ENCODE measurements at regions not wholly inside any gene's neighbourhood (a gene's known extent, or its start where the extent isn't known, plus 50 kb on each side); places are given as distances from the start of the nearest gene placed in this dataset.
"Not testable (repeated sequence)": the region's sequence is repeated elsewhere in the genome, so short reads cannot be mapped to it uniquely, and the experiment has no call there.

DNA sequence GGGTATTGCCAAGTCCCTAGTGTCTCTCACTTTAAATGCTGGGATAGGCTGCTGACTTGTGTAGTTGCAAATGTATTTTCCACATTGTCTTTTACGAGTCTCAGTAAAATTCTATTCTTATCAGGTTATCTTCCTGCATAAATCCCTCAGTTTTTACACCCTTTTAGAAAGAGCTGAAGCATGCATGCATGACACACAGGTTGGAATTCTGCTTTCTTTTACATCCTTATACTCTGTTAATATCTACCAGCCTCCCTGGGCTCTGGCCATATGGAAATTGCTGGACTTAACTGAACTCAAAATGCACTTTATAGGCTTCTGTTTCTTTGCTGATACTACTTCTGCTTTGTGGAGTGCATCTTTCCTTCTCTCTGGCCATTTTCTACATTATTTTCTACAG, 477.4 kb downstream of the FRK start (continued):
- TF ChIP-seq, protein P1, sequence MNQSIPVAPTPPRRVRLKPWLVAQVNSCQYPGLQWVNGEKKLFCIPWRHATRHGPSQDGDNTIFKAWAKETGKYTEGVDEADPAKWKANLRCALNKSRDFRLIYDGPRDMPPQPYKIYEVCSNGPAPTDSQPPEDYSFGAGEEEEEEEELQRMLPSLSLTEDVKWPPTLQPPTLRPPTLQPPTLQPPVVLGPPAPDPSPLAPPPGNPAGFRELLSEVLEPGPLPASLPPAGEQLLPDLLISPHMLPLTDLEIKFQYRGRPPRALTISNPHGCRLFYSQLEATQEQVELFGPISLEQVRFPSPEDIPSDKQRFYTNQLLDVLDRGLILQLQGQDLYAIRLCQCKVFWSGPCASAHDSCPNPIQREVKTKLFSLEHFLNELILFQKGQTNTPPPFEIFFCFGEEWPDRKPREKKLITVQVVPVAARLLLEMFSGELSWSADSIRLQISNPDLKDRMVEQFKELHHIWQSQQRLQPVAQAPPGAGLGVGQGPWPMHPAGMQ (IDR thresholded peaks at IDR 0.05; ENCODE audit: borderline replicate concordance): no peak

DNA sequence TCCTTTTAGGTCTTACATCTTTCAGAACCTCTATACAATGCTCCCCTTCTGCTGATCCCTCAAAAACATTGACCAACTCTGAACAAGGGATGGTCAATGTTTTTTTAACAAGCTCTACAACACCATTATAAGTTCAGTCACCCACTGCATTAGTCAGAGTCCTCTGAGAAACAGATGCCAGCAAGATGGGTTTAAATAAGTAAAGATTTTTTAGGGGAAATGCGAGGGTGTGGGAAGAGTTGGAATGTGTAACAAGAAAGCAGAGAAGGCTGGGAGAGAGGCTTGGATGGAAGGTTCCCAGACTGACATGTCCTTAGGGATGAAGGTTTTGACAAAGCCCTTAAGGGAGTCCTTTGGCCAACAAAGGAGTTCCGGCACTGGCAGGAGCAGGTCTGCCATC, 478.3 kb downstream of the FRK start:
- H3K36me3 ChIP-seq (ENCODE audit: control insufficient read depth in 2 of 2, insufficient read depth in 2 of 2, low read length in 1 of 2): no peaks in the 10 kb centered on the region
- no peak for ATAC-seq
- ChIA-PET CTCF (no interaction called here), POLR2A (no interaction called here), RAD21 (ENCODE audit: unreplicated experiment) (no interaction called here), SMC1A (ENCODE audit: uncharacterized antibody, unreplicated experiment) (interaction anchor here (0.8 kb wide), 1 partner anchor 21 kb away, joined by 3 read pairs; no protein-coding TSS in a partner anchor)
- no peak overlapping the region for H3K4me2 ChIP-seq (ENCODE audit: control insufficient read depth, insufficient read depth)
- no peak overlapping the region for H3K4me3 ChIP-seq
- TF ChIP-seq YBX1 (IDR thresholded peaks at IDR 0.05): no peak
- no peak for TF ChIP-seq RCOR1 (conservative IDR thresholded peaks at IDR 0.05; ENCODE audit: low read depth, low read length)
- no peak for TF ChIP-seq ZBED1 (IDR thresholded peaks at IDR 0.05; ENCODE audit: borderline replicate concordance)
- TF ChIP-seq, protein P2, sequence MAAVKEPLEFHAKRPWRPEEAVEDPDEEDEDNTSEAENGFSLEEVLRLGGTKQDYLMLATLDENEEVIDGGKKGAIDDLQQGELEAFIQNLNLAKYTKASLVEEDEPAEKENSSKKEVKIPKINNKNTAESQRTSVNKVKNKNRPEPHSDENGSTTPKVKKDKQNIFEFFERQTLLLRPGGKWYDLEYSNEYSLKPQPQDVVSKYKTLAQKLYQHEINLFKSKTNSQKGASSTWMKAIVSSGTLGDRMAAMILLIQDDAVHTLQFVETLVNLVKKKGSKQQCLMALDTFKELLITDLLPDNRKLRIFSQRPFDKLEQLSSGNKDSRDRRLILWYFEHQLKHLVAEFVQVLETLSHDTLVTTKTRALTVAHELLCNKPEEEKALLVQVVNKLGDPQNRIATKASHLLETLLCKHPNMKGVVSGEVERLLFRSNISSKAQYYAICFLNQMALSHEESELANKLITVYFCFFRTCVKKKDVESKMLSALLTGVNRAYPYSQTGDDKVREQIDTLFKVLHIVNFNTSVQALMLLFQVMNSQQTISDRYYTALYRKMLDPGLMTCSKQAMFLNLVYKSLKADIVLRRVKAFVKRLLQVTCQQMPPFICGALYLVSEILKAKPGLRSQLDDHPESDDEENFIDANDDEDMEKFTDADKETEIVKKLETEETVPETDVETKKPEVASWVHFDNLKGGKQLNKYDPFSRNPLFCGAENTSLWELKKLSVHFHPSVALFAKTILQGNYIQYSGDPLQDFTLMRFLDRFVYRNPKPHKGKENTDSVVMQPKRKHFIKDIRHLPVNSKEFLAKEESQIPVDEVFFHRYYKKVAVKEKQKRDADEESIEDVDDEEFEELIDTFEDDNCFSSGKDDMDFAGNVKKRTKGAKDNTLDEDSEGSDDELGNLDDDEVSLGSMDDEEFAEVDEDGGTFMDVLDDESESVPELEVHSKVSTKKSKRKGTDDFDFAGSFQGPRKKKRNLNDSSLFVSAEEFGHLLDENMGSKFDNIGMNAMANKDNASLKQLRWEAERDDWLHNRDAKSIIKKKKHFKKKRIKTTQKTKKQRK (IDR thresholded peaks at IDR 0.05; ENCODE audit: low read depth, low read length): no peak
- TF ChIP-seq RBBP5 (conservative IDR thresholded peaks at IDR 0.05): no peak
- TF ChIP-seq, protein P3, sequence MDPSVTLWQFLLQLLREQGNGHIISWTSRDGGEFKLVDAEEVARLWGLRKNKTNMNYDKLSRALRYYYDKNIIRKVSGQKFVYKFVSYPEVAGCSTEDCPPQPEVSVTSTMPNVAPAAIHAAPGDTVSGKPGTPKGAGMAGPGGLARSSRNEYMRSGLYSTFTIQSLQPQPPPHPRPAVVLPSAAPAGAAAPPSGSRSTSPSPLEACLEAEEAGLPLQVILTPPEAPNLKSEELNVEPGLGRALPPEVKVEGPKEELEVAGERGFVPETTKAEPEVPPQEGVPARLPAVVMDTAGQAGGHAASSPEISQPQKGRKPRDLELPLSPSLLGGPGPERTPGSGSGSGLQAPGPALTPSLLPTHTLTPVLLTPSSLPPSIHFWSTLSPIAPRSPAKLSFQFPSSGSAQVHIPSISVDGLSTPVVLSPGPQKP (IDR thresholded peaks at IDR 0.05; ENCODE audit: low read depth, low read length): no peak
- no peak for TF ChIP-seq SPI1 (IDR thresholded peaks at IDR 0.05; ENCODE audit: borderline replicate concordance, insufficient read depth, low read depth, low read length)
- TF ChIP-seq NFYA (IDR thresholded peaks at IDR 0.05; ENCODE audit: borderline replicate concordance, low read depth, low read length): no peak
- TF ChIP-seq ZZZ3 (IDR thresholded peaks at IDR 0.05; ENCODE audit: control insufficient read depth, insufficient read length, low read depth): no peak
- TF ChIP-seq HDAC6 (IDR thresholded peaks at IDR 0.05; ENCODE audit: unreplicated experiment): no peak
- BruUV-seq (replicated peaks): no TSS peak
- no peak for DNase-seq (ENCODE audit: low read depth, low spot score)
- no peaks in the 10 kb centered on the region for H4K20me1 ChIP-seq (ENCODE audit: control insufficient read depth, insufficient read depth)
- no peak overlapping the region for H3K27ac ChIP-seq (ENCODE audit: control insufficient read depth, insufficient read depth)
- H3K9ac ChIP-seq (ENCODE audit: control insufficient read depth, insufficient read depth, low read length): no peak overlapping the region
- no peaks in the 10 kb centered on the region for H3K4me1 ChIP-seq (ENCODE audit: control insufficient read depth, insufficient read depth, low read length)
- no peaks in the 10 kb centered on the region for H3K79me2 ChIP-seq (ENCODE audit: control insufficient read depth, insufficient read depth, low read length)
- WGBS (ENCODE audit: insufficient coverage, insufficient replicate concordance, low lambda C conversion rate, missing lambda C conversion rate): 30% methylated on average over 2 of the region's 2 CpGs
- no peaks in the 10 kb centered on the region for H3K9me3 ChIP-seq (replicated peaks; ENCODE audit: control insufficient read depth, insufficient read depth, low read length)
- H3K27me3 ChIP-seq (replicated peaks in 1 of 2; ENCODE audit: control insufficient read depth in 2 of 2, insufficient read depth in 2 of 2, low read length in 1 of 2): no peaks in the 10 kb centered on the region
- FAIRE-seq: no peak
- H2AFZ ChIP-seq (ENCODE audit: control insufficient read depth, low read depth, low read length): no peak overlapping the region
- in situ Hi-C loops (cut with MboI): no loop called here
- intact Hi-C loops (cut with micrococcal nuclease; ENCODE audit: unreplicated experiment): no loop called here

DNA sequence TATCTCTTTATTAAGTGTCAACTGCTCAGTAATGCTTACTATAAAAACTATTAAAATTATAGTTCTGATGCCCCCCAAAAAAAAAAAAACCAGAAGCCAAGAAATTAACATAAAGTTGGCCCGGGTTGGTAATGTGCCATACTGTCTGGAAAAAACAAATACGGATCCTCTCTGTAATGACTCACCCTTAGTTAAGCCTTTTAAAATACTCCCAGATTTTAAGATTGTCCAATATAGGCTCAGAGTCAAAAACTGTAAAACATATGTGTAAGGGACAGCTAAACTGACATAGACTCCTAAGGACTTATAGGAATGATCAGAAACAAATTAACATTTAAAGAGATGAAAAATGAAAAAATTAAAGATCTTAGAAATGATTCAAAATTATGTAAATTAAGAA, 481.1 kb downstream of the FRK start:
- H3K79me2 ChIP-seq (ENCODE audit: control insufficient read depth, insufficient read depth, low read length); SMC1A ChIA-PET (ENCODE audit: uncharacterized antibody, unreplicated experiment); H4K20me1 ChIP-seq (ENCODE audit: control insufficient read depth, insufficient read depth); ATAC-seq; CTCF ChIA-PET; BruUV-seq (replicated peaks); in situ Hi-C loops (cut with MboI); H3K9ac ChIP-seq (ENCODE audit: control insufficient read depth, insufficient read depth, low read length); DNase-seq (ENCODE audit: low read depth, low spot score); H3K9me3 ChIP-seq (replicated peaks; ENCODE audit: control insufficient read depth, insufficient read depth, low read length); H3K4me1 ChIP-seq (ENCODE audit: control insufficient read depth, insufficient read depth, low read length); H3K27me3 ChIP-seq (replicated peaks in 1 of 2; ENCODE audit: control insufficient read depth in 2 of 2, insufficient read depth in 2 of 2, low read length in 1 of 2); RAD21 ChIA-PET (ENCODE audit: unreplicated experiment); H3K27ac ChIP-seq (ENCODE audit: control insufficient read depth, insufficient read depth); H3K36me3 ChIP-seq (ENCODE audit: control insufficient read depth in 2 of 2, insufficient read depth in 2 of 2, low read length in 1 of 2); H3K4me2 ChIP-seq (ENCODE audit: control insufficient read depth, insufficient read depth); POLR2A ChIA-PET; H3K4me3 ChIP-seq; H2AFZ ChIP-seq (ENCODE audit: control insufficient read depth, low read depth, low read length): not testable (repeated sequence)
- FAIRE-seq: peak; percentile 95
- WGBS (ENCODE audit: insufficient coverage, insufficient replicate concordance, low lambda C conversion rate, missing lambda C conversion rate): 58% methylated on average over 1 of the region's 2 CpGs
- intact Hi-C loops (cut with micrococcal nuclease; ENCODE audit: unreplicated experiment): loop anchor here (5.0 kb wide), 1 partner anchor 318 kb away; no protein-coding TSS in a partner anchor
